Peyer's patch (tissue), 4 donors: ENCODE measurements at regions not wholly inside any gene's neighbourhood (a gene's known extent, or its start where the extent isn't known, plus 50 kb on each side); places are given as distances from the start of the nearest gene placed in this dataset.

Experiments used
- DNase-seq, 3 donors: peaks; one replicate each; pipeline ENCODE4 v3.0.0-alpha.2; 2017 to 2019
- H3K27ac ChIP-seq, 4 donors: fragments of 200-600 bp; sonication (generic); one replicate each; pipeline ENCODE4 v1.5.1; 2016 to 2019
- H3K27me3 ChIP-seq, 2 donors: fragments of 200-600 bp; sonication (generic); one replicate each; pipeline ENCODE4 v1.5.1; 2019
- H3K36me3 ChIP-seq, 3 donors: fragments of 200-600 bp; sonication (generic); one replicate each; pipeline ENCODE4 v1.5.1; 2016 to 2019
- H3K4me1 ChIP-seq, 4 donors: fragments of 200-600 bp; sonication (generic); one replicate each; pipeline ENCODE4 v1.5.1; 2016 to 2019
- H3K4me3 ChIP-seq, 4 donors: fragments of 200-600 bp; sonication (generic); 1 replicate in 3 of 4; 2 replicates in 1 of 4; pipeline ENCODE4 v1.5.1; 2016 to 2019; ENCODE audit warnings: mild to moderate bottlenecking in 1 of 4
- H3K9me3 ChIP-seq, 4 donors: fragments of 200-600 bp; sonication (generic); one replicate each; pipeline ENCODE4 v1.5.1; 2016 to 2019; ENCODE audit warnings: mild to moderate bottlenecking in 1 of 4
- CTCF ChIP-seq, 6 experiments: fragments of 450-650 bp in 4 of 6; fragments of 200-600 bp in 2 of 6; sonication (generic) in 1 of 6; IDR thresholded peaks; one replicate each; pipeline ENCODE4 v1.5.1; 2017 to 2019; ENCODE audit warnings: antibody characterized with exemption in 6 of 6, mild to moderate bottlenecking in 3 of 6, moderate library complexity in 1 of 6
- POLR2A ChIP-seq, 2 donors: fragments of 450-650 bp; IDR thresholded peaks; one replicate each; pipeline ENCODE4 v1.5.1; 2017; ENCODE audit warnings: antibody characterized with exemption in 2 of 2, mild to moderate bottlenecking in 2 of 2, moderate library complexity in 2 of 2

- no peak for TF ChIP-seq POLR2A (IDR thresholded peaks at IDR 0.05)
- TF ChIP-seq CTCF (IDR thresholded peaks at IDR 0.05): no peak
- no peak overlapping the region for H3K27ac ChIP-seq
- no peaks in the 10 kb centered on the region for H3K36me3 ChIP-seq
- no peak for DNase-seq
- H3K4me1 ChIP-seq: peaks cover 0 to 9% (median 0%) of the 10 kb centered on the region in 4 donors
- no peaks in the 10 kb centered on the region for H3K27me3 ChIP-seq
- no peaks in the 10 kb centered on the region for H3K9me3 ChIP-seq
- H3K4me3 ChIP-seq: no peak overlapping the region
Observed at GRCh38 chr4:184317234-184317918, 99.7 kb upstream of the ENPP6 start.

- H3K4me1 ChIP-seq: peaks cover 0 to 9% (median 0%) of the 10 kb centered on the region in 4 donors
- DNase-seq: no peak
- no peaks in the 10 kb centered on the region for H3K9me3 ChIP-seq
- TF ChIP-seq CTCF (IDR thresholded peaks at IDR 0.05) (no peak), POLR2A (IDR thresholded peaks at IDR 0.05) (no peak)
- H3K36me3 ChIP-seq: no peaks in the 10 kb centered on the region
- no peak overlapping the region for H3K4me3 ChIP-seq
- no peak overlapping the region for H3K27ac ChIP-seq
- no peaks in the 10 kb centered on the region for H3K27me3 ChIP-seq
Observed at GRCh38 chr4:184316821-184317220, 99.1 kb upstream of the ENPP6 start.

- no peak for TF ChIP-seq CTCF (IDR thresholded peaks at IDR 0.05)
- no peak for TF ChIP-seq POLR2A (IDR thresholded peaks at IDR 0.05)
- H3K4me1 ChIP-seq: peaks cover 0 to 9% (median 4%) of the 10 kb centered on the region in 4 donors
Observed at GRCh38 chr4:184315675-184316359, 98.1 kb upstream of the ENPP6 start.

GRCh38 chr4:184313702-184314659 is 96.3 kb upstream of the ENPP6 start:
- no peak overlapping the region for H3K4me3 ChIP-seq
- H3K9me3 ChIP-seq: no peaks in the 10 kb centered on the region
- peak overlapping the region in 1 of 4 donors; percentile 60 for H3K27ac ChIP-seq
- no peaks in the 10 kb centered on the region for H3K27me3 ChIP-seq
- H3K36me3 ChIP-seq: no peaks in the 10 kb centered on the region
- peak in 2 of 3 donors; percentile 39 to 54 for DNase-seq
- H3K4me1 ChIP-seq: peaks cover 0 to 9% (median 8%) of the 10 kb centered on the region in 4 donors
- no peak for TF ChIP-seq CTCF (IDR thresholded peaks at IDR 0.05)
- TF ChIP-seq POLR2A (IDR thresholded peaks at IDR 0.05): no peak

More at GRCh38 chr4:184315675-184316359, 98.1 kb upstream of the ENPP6 start:
- H3K27ac ChIP-seq: no peak overlapping the region
- H3K4me3 ChIP-seq: no peak overlapping the region
- no peak for DNase-seq
- no peaks in the 10 kb centered on the region for H3K36me3 ChIP-seq
- H3K27me3 ChIP-seq: no peaks in the 10 kb centered on the region
- no peaks in the 10 kb centered on the region for H3K9me3 ChIP-seq

- no peak for DNase-seq
- H3K27ac ChIP-seq: no peak overlapping the region
- H3K4me3 ChIP-seq: no peak overlapping the region
- peaks cover 0 to 9% (median 8%) of the 10 kb centered on the region in 4 donors for H3K4me1 ChIP-seq
- no peaks in the 10 kb centered on the region for H3K27me3 ChIP-seq
- no peak for TF ChIP-seq CTCF (IDR thresholded peaks at IDR 0.05)
- TF ChIP-seq POLR2A (IDR thresholded peaks at IDR 0.05): no peak
- H3K36me3 ChIP-seq: no peaks in the 10 kb centered on the region
- H3K9me3 ChIP-seq: no peaks in the 10 kb centered on the region
Observed at GRCh38 chr4:184313058-184313581, 95.4 kb upstream of the ENPP6 start.
